HG02623 (cell line): ENCODE measurements at regions not wholly inside any gene's neighbourhood (a gene's known extent, or its start where the extent isn't known, plus 50 kb on each side); places are given as distances from the start of the nearest gene placed in this dataset.
"Not testable (repeated sequence)": the region's sequence is repeated elsewhere in the genome, so short reads cannot be mapped to it uniquely, and the experiment has no call there.

Experiments
- ATAC-seq: cut with Tn5 transposase; IDR thresholded peaks from one replicate; pipeline ENCODE4 v1.9.1; 2021; ENCODE audit warnings: moderate library complexity; ENCODE audit not compliant: unreplicated experiment

DNA sequence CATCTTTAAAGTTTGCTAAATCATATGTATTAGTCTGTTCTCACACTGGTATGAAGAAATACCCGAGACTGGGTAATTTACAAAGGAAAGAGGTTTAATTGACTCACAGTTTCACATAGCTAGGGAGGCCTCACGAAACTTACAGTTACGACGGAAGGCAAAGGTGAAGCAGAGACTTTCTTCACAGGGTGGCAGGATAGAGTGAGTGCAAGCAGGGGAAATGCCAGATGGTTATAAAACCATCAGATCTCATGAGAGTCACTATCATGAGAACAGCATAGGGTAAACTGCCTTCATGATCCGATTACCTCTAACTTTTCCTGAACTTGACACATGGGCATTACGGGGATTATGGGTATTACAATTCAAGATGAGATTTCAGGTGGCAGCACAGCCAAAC lies 1075.2 kb upstream of the NRXN1 start:
- no peak for ATAC-seq

- ATAC-seq = no peak
These were observed 1065.1 kb upstream of the NRXN1 start for GRCh38 chr2:52097071-52097470.

DNA sequence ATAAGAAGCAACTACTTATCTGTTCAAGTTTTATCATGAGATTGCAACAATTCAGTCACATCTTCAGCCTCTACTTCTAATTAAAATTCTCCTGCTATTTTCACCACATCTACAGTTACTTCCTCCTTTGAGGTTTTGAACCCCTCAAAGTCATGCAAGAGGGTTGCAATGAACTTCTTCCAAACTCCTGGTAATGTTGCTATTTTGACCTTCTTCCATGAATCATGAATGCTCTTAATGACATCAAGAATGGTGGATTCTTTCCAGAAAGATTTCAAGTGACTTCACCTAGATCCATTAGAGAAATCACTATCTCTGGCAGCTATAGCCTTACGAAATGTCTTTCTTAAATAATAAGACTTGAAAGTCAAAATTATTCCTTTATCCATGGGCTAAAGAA lies 1052.8 kb upstream of the NRXN1 start:
- no peak for ATAC-seq

DNA sequence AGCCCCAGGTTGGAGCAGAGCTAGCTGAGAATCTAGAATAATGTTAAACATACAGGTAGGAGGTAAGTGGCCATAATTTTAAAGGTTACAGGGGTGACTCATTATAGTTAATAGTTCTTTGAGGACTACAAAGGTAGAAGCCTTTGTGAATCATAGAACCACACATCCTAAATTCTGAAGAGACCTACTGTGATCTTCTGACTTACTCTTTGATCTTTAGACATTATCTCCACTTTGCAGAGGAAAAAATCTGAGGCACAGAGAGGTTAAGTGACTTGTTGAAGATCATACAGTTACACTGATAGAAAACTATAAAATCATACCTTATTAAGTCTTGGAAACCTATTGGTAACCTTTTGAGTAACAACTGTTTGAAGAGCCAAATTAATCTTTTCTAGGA lies 1051.3 kb upstream of the NRXN1 start:
- ATAC-seq = no peak

DNA sequence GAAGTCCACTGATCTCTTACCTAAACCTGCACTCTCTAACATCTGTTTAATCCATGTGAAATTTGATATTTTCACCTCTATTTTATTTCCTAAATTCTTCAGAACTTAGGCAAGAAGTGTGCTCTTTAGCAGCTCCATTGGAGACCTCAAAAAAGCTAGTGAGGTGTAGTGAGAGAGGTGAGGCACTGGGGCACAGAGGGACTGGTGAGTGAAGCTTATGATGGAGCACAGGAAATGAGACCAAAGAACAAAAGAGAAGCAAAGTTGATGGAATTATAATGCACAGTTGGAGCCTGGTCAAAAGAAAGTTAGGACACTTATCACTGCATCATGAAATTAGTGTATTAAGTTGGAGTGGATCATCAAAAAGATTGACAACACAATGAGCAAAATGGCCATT lies 1050.7 kb upstream of the NRXN1 start:
- no peak for ATAC-seq

DNA sequence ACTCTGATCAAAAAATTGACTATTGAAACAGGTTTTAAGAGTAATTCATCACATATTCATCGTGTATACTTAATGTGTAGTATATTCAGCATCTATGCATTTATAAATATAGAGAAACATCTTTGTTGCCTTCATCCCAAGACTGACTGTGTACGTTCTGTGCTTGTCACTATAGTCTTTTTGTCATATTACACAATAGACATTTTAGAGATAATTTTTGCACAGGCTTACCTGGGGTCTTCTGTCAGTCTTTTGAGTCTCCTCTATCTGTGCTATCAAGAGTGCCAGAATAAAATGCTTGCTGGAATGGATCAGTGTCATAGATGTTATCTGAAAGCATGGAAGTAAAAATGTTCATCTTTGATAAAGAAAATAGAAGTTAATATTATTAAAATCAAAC lies 1047.7 kb upstream of the NRXN1 start:
- ATAC-seq = no peak

DNA sequence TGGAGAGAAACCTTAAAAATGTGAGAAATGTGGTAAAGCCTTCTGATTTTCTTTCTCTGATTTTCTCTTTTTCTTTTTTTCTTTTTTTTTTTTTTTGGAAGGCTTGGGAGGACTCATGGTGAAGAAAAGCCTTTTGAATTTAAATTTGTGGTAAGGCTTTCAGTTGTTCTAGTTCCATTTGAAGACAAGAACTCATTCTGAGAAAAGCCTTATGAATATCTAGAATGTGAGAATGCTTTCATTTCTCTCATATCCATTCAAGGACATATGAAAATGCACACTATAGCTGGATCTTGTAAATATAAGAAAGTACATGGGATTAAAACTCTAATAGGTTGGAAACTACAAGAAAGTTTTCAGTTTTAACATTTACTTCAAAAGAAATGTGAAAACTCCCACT lies 1045.2 kb upstream of the NRXN1 start:
- ATAC-seq = no peak

GRCh38 chr2:52074130-52074719 lies 1042.3 kb upstream of the NRXN1 start:
- ATAC-seq = no peak

DNA sequence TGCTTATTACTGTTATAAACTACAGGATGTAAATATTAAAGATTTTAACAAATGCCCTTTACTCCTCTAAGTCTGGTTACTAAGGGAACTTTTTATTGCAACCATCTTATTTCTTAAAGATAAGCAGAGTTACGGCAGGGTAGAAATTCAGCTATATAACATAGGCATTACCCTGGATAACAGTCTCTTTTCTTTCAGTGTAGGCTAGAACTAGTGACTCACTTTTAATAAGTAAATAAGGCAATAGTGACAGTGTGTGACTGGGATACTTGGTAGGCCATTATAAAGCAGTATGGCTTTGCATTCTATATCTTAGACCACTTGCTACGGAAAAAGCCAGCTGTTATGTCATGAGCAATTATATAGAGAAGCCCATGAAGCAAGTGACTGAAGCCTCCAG lies 1041.0 kb upstream of the NRXN1 start:
- no peak for ATAC-seq

DNA sequence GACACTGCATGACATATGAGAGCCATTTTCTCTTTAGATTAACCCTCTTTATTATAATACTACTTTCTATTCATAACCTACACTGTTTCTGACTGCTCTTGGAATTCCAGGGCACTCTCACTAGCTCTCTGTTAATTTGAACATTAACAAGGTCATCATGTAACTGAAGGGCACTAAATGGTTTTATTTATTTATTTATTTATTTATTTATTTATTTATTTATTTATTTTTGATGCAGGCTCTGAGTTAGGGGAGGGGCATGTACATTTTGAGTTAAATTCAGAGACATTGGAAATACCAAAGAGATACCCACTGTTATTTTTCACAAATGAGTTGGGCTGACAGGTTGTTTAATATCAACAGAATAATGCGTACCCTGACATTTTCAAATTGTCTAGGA lies 1038.7 kb upstream of the NRXN1 start:
- no peak for ATAC-seq

DNA sequence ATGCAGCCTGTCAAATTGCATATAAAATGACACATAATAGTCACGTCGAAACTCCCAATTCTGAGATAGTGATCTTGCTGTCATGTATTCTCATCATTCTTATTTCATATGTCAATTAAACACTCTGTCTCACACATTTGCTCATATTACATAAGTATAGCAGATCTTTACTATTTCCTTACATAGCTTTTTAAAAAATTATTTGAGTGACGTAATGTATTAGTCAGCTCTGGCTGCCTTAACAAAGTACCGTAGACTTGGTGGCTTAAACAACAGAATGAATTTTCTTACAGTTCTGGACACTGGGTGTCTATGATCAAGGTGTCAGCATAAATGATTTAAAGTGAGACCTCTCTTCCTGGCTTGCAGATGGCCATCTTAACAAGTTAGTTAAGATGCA lies 1032.3 kb upstream of the NRXN1 start:
- no peak for ATAC-seq

GRCh38 chr2:52054824-52055223 lies 1022.9 kb upstream of the NRXN1 start:
- no peak for ATAC-seq

DNA sequence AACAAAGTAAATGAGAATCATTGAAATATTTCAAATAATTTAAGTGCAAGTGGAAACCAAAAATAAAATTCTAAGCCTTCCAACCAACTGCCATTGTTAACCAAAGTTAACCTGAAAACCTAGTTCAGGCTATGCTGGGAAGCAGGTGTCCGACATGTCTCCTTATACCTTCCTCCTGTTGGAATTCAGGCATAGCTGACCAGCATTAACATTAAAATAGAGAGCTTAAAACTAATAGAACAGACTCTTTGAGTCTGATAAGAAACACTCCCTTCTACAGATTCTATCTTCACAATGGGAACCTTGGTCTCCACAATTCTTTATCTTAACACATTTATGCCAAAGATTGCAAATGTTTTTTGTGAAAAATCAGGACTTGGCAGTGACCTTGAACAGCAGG lies 1004.9 kb upstream of the NRXN1 start:
- ATAC-seq = no peak

DNA sequence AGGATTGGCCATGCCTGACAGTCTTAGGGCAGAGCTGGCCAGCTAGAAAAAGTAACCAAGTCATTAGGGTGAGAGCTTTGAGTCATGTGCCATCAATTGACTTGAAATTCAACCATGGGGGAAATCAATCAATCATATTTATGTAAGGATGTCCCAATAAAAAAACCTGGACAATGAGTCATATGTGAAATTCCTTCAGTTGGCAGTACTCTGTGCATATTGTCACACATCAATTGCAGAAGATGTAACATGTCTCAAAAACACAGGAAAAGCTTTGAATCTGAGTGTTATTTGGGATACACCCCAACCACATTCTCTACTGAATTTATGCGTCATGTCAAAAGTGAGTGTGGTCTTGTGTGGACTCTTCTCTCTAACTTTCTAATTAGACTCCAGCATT lies 1004.1 kb upstream of the NRXN1 start:
- no peak for ATAC-seq

- ATAC-seq = no peak
These were observed 1003.5 kb upstream of the NRXN1 start for GRCh38 chr2:52035391-52035790.

DNA sequence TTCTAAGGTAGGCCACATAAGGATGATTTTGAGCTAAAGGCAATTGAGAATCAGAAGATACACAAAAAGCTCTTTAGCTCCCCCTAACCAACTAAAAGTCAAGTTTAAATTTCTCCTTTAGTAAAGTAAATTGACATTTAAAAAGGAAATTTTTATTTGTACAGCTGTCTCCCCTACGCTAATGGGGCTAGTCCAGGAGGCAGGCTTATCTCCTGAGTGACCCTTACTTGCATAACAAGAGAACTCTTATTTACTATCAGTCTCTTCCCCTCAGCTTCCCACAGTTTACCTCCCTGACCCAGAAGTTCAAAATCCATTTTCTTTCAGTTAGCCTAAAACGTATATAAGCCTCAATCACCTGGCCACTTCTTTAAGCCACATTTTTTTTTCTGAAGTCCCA lies 1002.8 kb upstream of the NRXN1 start:
- no peak for ATAC-seq

- ATAC-seq = no peak
These were observed 990.1 kb upstream of the NRXN1 start for GRCh38 chr2:52022006-52022405.

GRCh38 chr2:52017646-52018235 lies 985.8 kb upstream of the NRXN1 start:
- ATAC-seq = no peak

- ATAC-seq = not testable (repeated sequence)
These were observed 975.0 kb upstream of the NRXN1 start for GRCh38 chr2:52006821-52007366.

DNA sequence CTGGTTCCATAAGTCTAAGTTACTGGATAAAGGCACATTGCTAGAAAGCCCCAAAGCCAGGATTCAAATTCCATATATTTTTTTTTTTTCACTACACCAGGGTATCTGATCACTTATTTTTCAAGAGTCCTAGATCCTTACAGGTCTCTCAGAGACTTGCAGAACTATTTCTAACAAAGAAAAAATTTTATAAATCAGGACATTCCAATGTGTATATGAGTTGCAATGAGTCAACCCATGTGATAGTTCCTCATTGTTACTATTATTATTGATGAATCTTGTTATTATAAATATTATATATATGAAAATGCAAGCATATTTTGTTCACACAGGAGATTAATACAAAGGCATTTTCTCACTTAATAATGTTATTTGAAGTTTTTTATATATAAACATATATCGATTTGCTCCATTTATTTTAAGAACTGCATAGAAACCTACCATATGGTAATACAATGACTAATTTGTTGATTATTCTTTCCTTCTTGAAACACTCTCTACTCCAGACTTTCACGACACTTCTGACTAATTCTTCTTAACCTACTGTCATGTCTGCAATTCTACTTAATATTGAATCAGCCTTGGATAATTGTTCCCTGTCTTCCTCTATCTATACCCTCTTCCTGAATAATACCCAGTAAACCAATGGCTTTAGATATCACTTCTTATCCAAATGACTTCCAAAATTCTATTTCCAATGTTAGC lies 968.4 kb upstream of the NRXN1 start:
- ATAC-seq = no peak

DNA sequence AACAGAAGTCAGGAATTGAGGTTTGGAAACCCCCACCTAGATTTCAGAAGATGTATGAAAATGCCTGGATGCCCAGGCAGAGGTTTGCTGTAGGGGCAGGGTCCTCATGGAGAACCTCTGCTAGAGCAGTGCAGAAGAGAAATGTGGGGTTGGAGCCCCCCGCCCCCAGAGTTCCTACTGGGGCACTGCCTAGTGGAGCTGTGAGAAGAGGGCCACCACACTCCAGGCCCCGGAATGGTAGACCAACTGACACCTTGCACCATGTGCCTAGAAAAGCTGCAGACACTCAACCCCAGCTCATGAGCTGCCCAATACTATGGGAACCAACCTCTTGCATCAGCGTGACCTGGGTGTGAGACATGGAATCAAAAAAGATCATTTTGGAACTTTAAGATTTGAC lies 967.0 kb upstream of the NRXN1 start:
- no peak for ATAC-seq

DNA sequence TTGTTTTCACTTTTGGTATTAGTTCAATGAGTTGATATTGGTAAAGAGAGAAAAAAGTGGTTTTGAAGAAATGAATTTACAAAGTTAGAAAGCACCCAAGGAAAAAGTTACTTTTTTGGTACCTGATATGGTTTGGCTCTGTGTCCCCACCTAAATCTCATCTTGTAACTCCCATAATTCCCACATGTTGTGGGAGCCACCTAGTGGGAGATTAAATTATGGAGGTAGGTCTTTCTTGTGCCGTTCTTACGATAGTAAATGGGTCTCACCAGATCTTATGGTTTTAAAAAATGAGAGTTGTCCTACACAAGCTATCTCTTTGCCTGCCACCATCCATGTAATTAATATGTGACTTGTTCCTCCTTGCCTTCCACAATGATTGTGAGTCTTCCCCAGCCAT lies 965.6 kb upstream of the NRXN1 start:
- no peak for ATAC-seq
